GM21423 (cell line): ENCODE measurements at regions not wholly inside any gene's neighbourhood (a gene's known extent, or its start where the extent isn't known, plus 50 kb on each side); places are given as distances from the start of the nearest gene placed in this dataset.
"Not testable (repeated sequence)": the region's sequence is repeated elsewhere in the genome, so short reads cannot be mapped to it uniquely, and the experiment has no call there.

ENCODE experiments used
- ATAC-seq: cut with Tn5 transposase; IDR thresholded peaks from one replicate; pipeline ENCODE4 v1.9.1; 2021; ENCODE audit warnings: mild to moderate bottlenecking, moderate library complexity; ENCODE audit not compliant: unreplicated experiment

- no peak for ATAC-seq
Measured at GRCh38 chr12:94862421-94862820, 141.1 kb downstream of the NDUFA12 start.

- ATAC-seq = no peak
Measured at GRCh38 chr12:94856324-94856723, 147.2 kb downstream of the NDUFA12 start.

- no peak for ATAC-seq
Measured at GRCh38 chr12:94855853-94856252, 147.6 kb downstream of the NDUFA12 start.

- no peak for ATAC-seq
Measured at GRCh38 chr12:94851396-94852028, 152.0 kb downstream of the NDUFA12 start.

GRCh38 chr12:94849411-94849976 lies 154.0 kb downstream of the NDUFA12 start:
- ATAC-seq = no peak

- ATAC-seq = no peak
Measured at GRCh38 chr12:94848966-94849365, 154.5 kb downstream of the NDUFA12 start.

GRCh38 chr12:94845110-94845509 lies 158.4 kb downstream of the NDUFA12 start:
- ATAC-seq = no peak

- ATAC-seq = no peak
Measured at GRCh38 chr12:94844452-94844851, 159.0 kb downstream of the NDUFA12 start.

GRCh38 chr12:94841904-94842610 lies 161.4 kb downstream of the NDUFA12 start:
- no peak for ATAC-seq

GRCh38 chr12:94841177-94841576 lies 162.3 kb downstream of the NDUFA12 start:
- no peak for ATAC-seq

- ATAC-seq = peak; percentile 82
Measured at GRCh38 chr12:94839347-94839746, 164.2 kb downstream of the NDUFA12 start.

- not testable (repeated sequence) for ATAC-seq
Measured at GRCh38 chr12:94836952-94837670, 166.4 kb downstream of the NDUFA12 start.

GRCh38 chr12:94834036-94834625 lies 169.4 kb downstream of the NDUFA12 start:
- no peak for ATAC-seq

GRCh38 chr12:94832780-94833681 lies 170.5 kb downstream of the NDUFA12 start:
- ATAC-seq = no peak

GRCh38 chr12:94832105-94832504 lies 171.4 kb downstream of the NDUFA12 start:
- ATAC-seq = no peak

- peak; percentile 86 for ATAC-seq
Measured at GRCh38 chr12:94831081-94831751, 172.3 kb downstream of the NDUFA12 start.

- ATAC-seq = no peak
Measured at GRCh38 chr12:94829552-94829951, 173.9 kb downstream of the NDUFA12 start.

GRCh38 chr12:94819011-94819410 lies 168.7 kb upstream of the TMCC3 start:
- ATAC-seq = no peak

- ATAC-seq = peak; percentile 32
Measured at GRCh38 chr12:94817695-94818075, 167.3 kb upstream of the TMCC3 start.

- not testable (repeated sequence) for ATAC-seq
Measured at GRCh38 chr12:94817201-94817600, 166.8 kb upstream of the TMCC3 start.
